Small intestine (tissue), 7 donors: ENCODE measurements at regions not wholly inside any gene's neighbourhood (a gene's known extent, or its start where the extent isn't known, plus 50 kb on each side); places are given as distances from the start of the nearest gene placed in this dataset.

Experiments used
- DNase-seq, 2 donors: peaks; one replicate each; pipeline versions ENCODE4 v3.0.0 to v3.0.0-alpha.2; 2013
- FAIRE-seq: peaks from 2 replicates; lab custom pipeline; 2012; peaks lifted over from hg19 to GRCh38; lab: Jason Lieb, UNC
- H3K27ac ChIP-seq, 3 donors: one replicate each; pipeline ENCODE4 v1.5.1; 2013; ENCODE audit warnings: low read length in 2 of 3, mild to moderate bottlenecking in 2 of 3, control low read depth in 1 of 3, inconsistent platforms in 1 of 3, low read depth in 1 of 3, moderate library complexity in 1 of 3
- H3K27me3 ChIP-seq, 3 donors: one replicate each; pipeline ENCODE4 v1.6.1; 2013; ENCODE audit warnings: low read length in 3 of 3, inconsistent platforms in 1 of 3; ENCODE audit not compliant: control insufficient read depth in 3 of 3, insufficient read depth in 3 of 3
- H3K36me3 ChIP-seq, 3 donors: one replicate each; pipeline ENCODE4 v1.6.1; 2013; ENCODE audit warnings: low read length in 3 of 3, inconsistent platforms in 1 of 3, low read depth in 1 of 3, mild to moderate bottlenecking in 1 of 3, moderate library complexity in 1 of 3; ENCODE audit not compliant: control insufficient read depth in 3 of 3, insufficient read depth in 2 of 3
- H3K4me1 ChIP-seq, 3 donors: one replicate each; pipeline ENCODE4 v1.6.1; 2013; ENCODE audit warnings: low read length in 2 of 3, inconsistent platforms in 1 of 3, low read depth in 1 of 3, mild to moderate bottlenecking in 1 of 3, moderate library complexity in 1 of 3; ENCODE audit not compliant: control insufficient read depth in 3 of 3, insufficient read depth in 2 of 3
- H3K4me3 ChIP-seq, 3 donors: one replicate each; pipeline ENCODE4 v1.5.1; 2013; ENCODE audit warnings: low read length in 3 of 3, control low read depth in 1 of 3, inconsistent platforms in 1 of 3, low read depth in 1 of 3, mild to moderate bottlenecking in 1 of 3, moderate library complexity in 1 of 3
- H3K9me3 ChIP-seq, 2 donors: one replicate each; pipeline ENCODE4 v1.6.1; 2013; ENCODE audit warnings: low read depth in 1 of 2, low read length in 1 of 2; ENCODE audit not compliant: control insufficient read depth in 2 of 2, insufficient read depth in 1 of 2
- WGBS, 3 donors: extraction: QIAGEN DNeasy Blood & Tissue Kit; methylation state at CpG; one replicate each; pipeline ENCODE4 v1.1.7; 2013; 5-methylcytosine and 5-hydroxymethylcytosine counted together
- donor health status: healthy with polysubstance abuse.
- donor health status: control.
- donor health status: control.
- donor health status: Bipolar disorder and iron deficiency.
- donor health status: healthy.

DNA sequence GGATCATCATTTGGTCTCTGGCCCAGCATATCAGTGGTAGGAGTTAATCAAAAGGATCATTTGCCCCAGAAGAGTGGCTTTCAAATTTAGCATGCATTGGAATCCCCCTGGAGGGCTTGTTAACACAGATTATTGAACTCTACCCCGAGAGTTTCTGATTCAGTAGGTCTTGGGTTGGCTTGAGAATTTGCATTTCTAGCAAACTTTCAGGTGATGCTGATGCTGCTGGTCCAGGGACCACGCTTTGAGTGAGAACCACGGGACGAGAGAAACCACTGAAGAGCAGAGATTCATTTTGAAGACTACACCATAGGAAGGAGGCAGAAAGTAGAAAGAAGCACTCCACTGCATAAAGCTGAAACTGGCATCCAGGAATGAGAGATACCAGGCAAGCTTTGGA, 81.3 kb upstream of the DUSP10 start:
- no peak for FAIRE-seq
- 63 to 72% (median 64%) methylated on average over 4 of the region's 4 CpGs for WGBS, 3 donors

DNA sequence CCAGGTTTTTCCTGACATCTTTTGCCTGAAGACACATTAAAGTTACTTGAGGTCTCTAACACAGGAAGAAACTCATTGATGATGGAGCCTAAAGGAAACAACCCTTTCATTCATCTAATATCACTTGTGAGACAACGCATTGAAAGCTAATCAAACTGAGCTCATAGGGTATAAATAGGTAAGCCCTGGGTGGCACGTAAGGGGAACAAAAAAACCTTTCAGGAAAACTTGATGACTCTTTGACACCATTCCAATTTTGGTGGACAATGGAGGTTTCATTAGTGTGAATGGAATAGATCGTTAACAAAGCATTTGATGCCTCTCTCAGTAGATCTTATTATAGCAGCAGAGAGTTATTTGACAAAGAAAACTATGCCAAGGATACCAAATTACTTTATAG, 80.7 kb upstream of the DUSP10 start:
- H3K27ac ChIP-seq, result no peak overlapping the region
- no peak overlapping the region for H3K4me3 ChIP-seq
- H3K36me3 ChIP-seq, result no peaks in the 10 kb centered on the region
- H3K27me3 ChIP-seq, result no peaks in the 10 kb centered on the region
- H3K4me1 ChIP-seq, result no peaks in the 10 kb centered on the region
- no peaks in the 10 kb centered on the region for H3K9me3 ChIP-seq
- DNase-seq (no peak), FAIRE-seq (no peak)
- WGBS, 3 donors, result 73 to 86% (median 79%) methylated on average over 3 of the region's 3 CpGs

More for the DNA sequence above, 81.3 kb upstream of the DUSP10 start:
- H3K4me3 ChIP-seq, result no peak overlapping the region
- H3K27ac ChIP-seq, result no peak overlapping the region
- no peaks in the 10 kb centered on the region for H3K27me3 ChIP-seq
- H3K9me3 ChIP-seq, result no peaks in the 10 kb centered on the region
- H3K4me1 ChIP-seq, result no peaks in the 10 kb centered on the region
- DNase-seq, result no peak
- no peaks in the 10 kb centered on the region for H3K36me3 ChIP-seq

DNA sequence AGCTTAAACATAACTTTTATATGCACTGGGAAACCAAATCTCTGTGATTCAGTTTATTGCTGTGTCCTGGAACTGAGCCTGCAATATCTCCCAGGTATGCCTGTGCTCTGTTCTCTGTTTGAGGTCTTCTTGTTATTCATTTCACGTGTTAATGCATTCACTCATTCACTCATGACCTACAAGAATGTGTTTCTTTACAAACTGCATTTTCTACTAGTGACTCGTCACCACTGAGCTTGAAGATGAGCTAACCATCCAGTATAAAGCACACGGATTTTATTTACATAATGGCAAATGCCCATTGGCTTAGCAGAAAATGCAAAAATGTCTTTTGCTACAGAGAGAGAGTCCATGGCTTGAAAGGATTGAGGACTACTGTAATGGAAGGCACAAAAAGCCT, 75.0 kb upstream of the DUSP10 start:
- DNase-seq (no peak), FAIRE-seq (no peak)
- WGBS, 3 donors, result 47 to 68% (median 61%) methylated on average over 3 of the region's 3 CpGs
- Histone ChIP-seq H3K36me3 (no peaks in the 10 kb centered on the region), H3K4me3 (no peak overlapping the region), H3K27me3 (no peaks in the 10 kb centered on the region), H3K4me1 (no peaks in the 10 kb centered on the region), H3K9me3 (peaks cover 0 to 2% of the 10 kb centered on the region in 2 donors), H3K27ac (no peak overlapping the region)

GRCh38 chr1:221815660-221816059, 73.8 kb upstream of the DUSP10 start:
- WGBS, 3 donors, result 50 to 69% (median 65%) methylated on average over 1 of the region's 1 CpG
- DNase-seq (no peak), FAIRE-seq (no peak)
- Histone ChIP-seq H3K36me3 (no peaks in the 10 kb centered on the region), H3K9me3 (peaks cover 0 to 2% of the 10 kb centered on the region in 2 donors), H3K27me3 (no peaks in the 10 kb centered on the region), H3K4me1 (no peaks in the 10 kb centered on the region), H3K4me3 (no peak overlapping the region), H3K27ac (no peak overlapping the region)

- Histone ChIP-seq H3K4me1 (no peaks in the 10 kb centered on the region), H3K27me3 (no peaks in the 10 kb centered on the region), H3K4me3 (no peak overlapping the region), H3K9me3 (peaks cover 0 to 2% of the 10 kb centered on the region in 2 donors), H3K36me3 (no peaks in the 10 kb centered on the region), H3K27ac (no peak overlapping the region)
- DNase-seq, result no peak
- no peak for FAIRE-seq
- WGBS, 3 donors, result 28 to 42% (median 39%) methylated on average over 1 of the region's 1 CpG
Observed at GRCh38 chr1:221813887-221814286, 72.0 kb upstream of the DUSP10 start.

DNA sequence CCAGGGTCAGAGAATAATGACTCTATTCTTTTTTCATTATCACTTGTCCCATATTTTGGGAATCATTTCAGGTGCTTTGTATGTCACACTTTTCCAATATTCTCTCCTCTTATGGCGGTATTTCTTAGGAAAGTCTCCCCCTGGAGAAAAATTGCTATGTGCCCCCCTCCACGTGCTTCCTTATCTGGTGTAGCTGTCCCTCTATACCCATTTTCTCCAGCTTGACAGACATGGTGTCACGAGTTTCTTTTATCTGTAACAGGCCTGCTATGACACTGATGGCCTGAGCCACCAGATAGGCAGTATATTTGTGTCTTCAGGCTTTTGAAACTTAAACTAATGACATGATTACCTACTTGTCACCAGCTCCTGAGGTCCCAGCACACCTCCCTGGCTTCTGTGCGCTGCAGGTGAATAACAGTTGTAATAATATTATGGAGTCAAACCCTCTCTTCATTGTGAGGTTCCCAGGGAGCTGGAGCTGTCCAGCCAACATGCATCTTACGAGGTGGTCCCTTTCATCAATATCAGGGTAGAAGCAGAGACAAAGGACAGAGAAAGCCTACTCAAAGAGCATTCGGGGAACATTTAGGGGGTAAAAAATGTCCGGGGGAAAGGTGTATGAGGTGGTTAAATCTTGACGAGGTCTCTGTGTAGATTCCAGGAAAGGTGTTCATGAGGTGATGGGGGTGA, 71.2 kb upstream of the DUSP10 start:
- Histone ChIP-seq H3K9me3 (peaks cover 0 to 2% of the 10 kb centered on the region in 2 donors), H3K36me3 (no peaks in the 10 kb centered on the region), H3K4me1 (no peaks in the 10 kb centered on the region), H3K4me3 (no peak overlapping the region), H3K27me3 (no peaks in the 10 kb centered on the region), H3K27ac (no peak overlapping the region)
- 58 to 80% (median 74%) methylated on average over 8 of the region's 8 CpGs for WGBS, 3 donors
- DNase-seq (no peak), FAIRE-seq (no peak)

DNA sequence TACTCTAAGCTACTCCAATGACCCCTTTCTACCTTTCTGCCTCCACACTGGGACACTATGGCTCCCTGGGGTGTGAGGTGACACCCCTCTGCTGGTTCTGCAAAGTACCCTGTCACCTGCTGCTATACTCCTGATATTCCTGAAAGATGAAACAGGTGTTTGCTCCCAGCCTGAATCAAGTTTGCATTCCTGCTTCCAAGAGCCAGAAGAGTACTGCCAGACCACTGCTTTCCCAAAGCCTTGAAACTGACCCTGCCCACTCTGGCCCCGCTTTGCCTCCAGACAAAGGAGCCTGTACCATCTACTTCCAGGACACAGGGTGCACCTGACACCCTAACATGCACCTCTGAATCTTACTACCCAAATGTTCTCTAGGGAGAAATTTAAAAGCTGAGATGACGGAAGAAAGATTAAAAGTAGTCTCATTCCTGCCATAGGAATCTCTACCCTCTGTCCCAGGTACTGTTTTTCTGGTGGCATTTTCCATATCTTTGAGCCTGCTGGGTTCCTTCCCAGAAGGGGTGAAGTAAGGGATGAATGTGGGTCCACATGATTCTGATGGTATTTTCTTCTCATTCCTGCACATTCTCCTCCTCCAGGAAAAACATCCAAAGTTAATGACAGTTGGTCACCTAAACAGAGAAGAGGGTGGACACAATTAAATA, 70.3 kb upstream of the DUSP10 start:
- Histone ChIP-seq H3K27ac (no peak overlapping the region), H3K27me3 (no peaks in the 10 kb centered on the region), H3K36me3 (no peaks in the 10 kb centered on the region), H3K4me3 (no peak overlapping the region), H3K4me1 (no peaks in the 10 kb centered on the region), H3K9me3 (peaks cover 0 to 2% of the 10 kb centered on the region in 2 donors)
- WGBS, 3 donors, result 78 to 94% (median 85%) methylated on average over 2 of the region's 2 CpGs
- DNase-seq (no peak), FAIRE-seq (no peak)

DNA sequence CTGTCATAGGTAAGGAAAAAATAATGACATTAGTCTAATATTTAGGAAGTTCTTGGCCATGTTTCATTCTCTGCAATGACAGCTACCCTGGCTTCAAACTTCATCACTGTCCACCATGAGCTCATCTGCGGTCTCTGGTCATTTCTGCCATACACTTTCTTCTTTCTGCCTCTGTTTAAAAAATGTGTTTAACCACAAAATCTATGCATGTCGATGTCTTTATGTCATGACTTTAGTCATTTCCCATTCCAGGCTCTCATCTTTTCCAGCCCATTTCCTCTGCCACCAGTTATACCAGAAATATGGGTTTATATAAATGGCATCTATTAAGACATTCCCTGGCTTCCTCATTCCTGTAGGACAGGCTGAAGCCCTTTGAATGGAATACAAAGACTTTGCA, 68.5 kb upstream of the DUSP10 start:
- H3K27ac ChIP-seq, result no peak overlapping the region
- H3K36me3 ChIP-seq, result no peaks in the 10 kb centered on the region
- H3K4me1 ChIP-seq, result no peaks in the 10 kb centered on the region
- H3K4me3 ChIP-seq, result no peak overlapping the region
- H3K9me3 ChIP-seq, result peaks cover 0 to 2% of the 10 kb centered on the region in 2 donors
- DNase-seq (no peak), FAIRE-seq (no peak)
- 77 to 90% (median 89%) methylated on average over 2 of the region's 2 CpGs for WGBS, 3 donors
- no peaks in the 10 kb centered on the region for H3K27me3 ChIP-seq
